ENCODE measurements at regions not wholly inside any gene's neighbourhood (a gene's known extent, or its start where the extent isn't known, plus 50 kb on each side); places are given as distances from the start of the nearest gene placed in this dataset.

GRCh38 chr21:14609274-14609673, 63.2 kb upstream of the SAMSN1 start:
- Histone ChIP-seq H3K79me1 (ENCODE audit: insufficient read depth, low read depth, low read length, poor library complexity, severe bottlenecking) (no peaks in the 10 kb centered on the region), H2BK15ac (ENCODE audit: low read depth, low read length) (no peak overlapping the region), H3K9ac (ENCODE audit: extremely low read depth, insufficient read length, low read length) (no peak overlapping the region), H2AK5ac (ENCODE audit: insufficient read length, low read length) (no peak overlapping the region), H2BK120ac (ENCODE audit: low read depth, low read length, poor library complexity, severe bottlenecking) (no peak overlapping the region), H4K8ac (replicated peaks; ENCODE audit: insufficient read length, low read depth, low read length) (no peak overlapping the region), H2BK20ac (ENCODE audit: low read depth, low read length, poor library complexity, severe bottlenecking) (no peak overlapping the region), H3K18ac (ENCODE audit: insufficient read length, low read depth, low read length) (no peak overlapping the region), H4K91ac (ENCODE audit: insufficient read length, low read depth, low read length) (no peak overlapping the region), H3K56ac (ENCODE audit: insufficient read length, low read depth, low read length) (no peak overlapping the region), H4K5ac (ENCODE audit: insufficient read length, low read depth, low read length) (no peak overlapping the region), H2BK5ac (ENCODE audit: insufficient read length, low read length) (no peak overlapping the region), H3K23me2 (ENCODE audit: insufficient read length, low read depth, low read length, poor library complexity, severe bottlenecking) (no peaks in the 10 kb centered on the region), H2BK12ac (ENCODE audit: insufficient read length, low read depth, low read length) (no peak overlapping the region), H3K27ac (ENCODE audit: insufficient read length, low read depth, low read length) (no peak overlapping the region), H3K79me2 (ENCODE audit: insufficient read depth, low read length) (no peaks in the 10 kb centered on the region), H3T11ph (ENCODE audit: low read length) (no peak overlapping the region), H3K4me2 (ENCODE audit: insufficient read depth, insufficient read length, low read length) (no peak overlapping the region), H2AFZ (ENCODE audit: low read length) (no peak overlapping the region), H3K9me3 (ENCODE audit: control insufficient read depth, low read depth, low read length) (no peaks in the 10 kb centered on the region), H3K27me3 (ENCODE audit: insufficient read depth, low read length) (no peaks in the 10 kb centered on the region), H3K14ac (ENCODE audit: insufficient read depth, low read length) (no peak overlapping the region), H3K4ac (ENCODE audit: low read depth, low read length) (no peak overlapping the region), H4K20me1 (ENCODE audit: control insufficient read depth, insufficient read depth, insufficient read length) (no peaks in the 10 kb centered on the region), H3K4me1 (ENCODE audit: insufficient read depth, low read length) (peaks cover 3% of the 10 kb centered on the region; the same call in 1 of the 2 replicates), H3K23ac (ENCODE audit: insufficient read length, low read depth, low read length) (no peak overlapping the region)
- TF ChIP-seq CTCF (conservative IDR thresholded peaks at IDR 0.05) = no peak
- Mint-ChIP-seq H3K4me1 (peaks cover 28 to 42% of the 10 kb centered on the region in 2 experiments), H3K27me3 (ENCODE audit: low read depth) (no peaks in the 10 kb centered on the region), H3K36me3 (ENCODE audit: insufficient read depth in 1 of 3, low read depth in 3 of 3) (peaks cover 19 to 41% (median 32%) of the 10 kb centered on the region in 3 experiments), H3K9me3 (peaks cover 12 to 26% of the 10 kb centered on the region in 2 experiments), H3K4me3 (no peak overlapping the region), H3K27ac (no peak overlapping the region)
- no peak for DNase-seq

Data from H9 (cell line).